ENCODE measurements at regions not wholly inside any gene's neighbourhood (a gene's known extent, or its start where the extent isn't known, plus 50 kb on each side); places are given as distances from the start of the nearest gene placed in this dataset.
"Not testable (repeated sequence)": the region's sequence is repeated elsewhere in the genome, so short reads cannot be mapped to it uniquely, and the experiment has no call there.

DNA sequence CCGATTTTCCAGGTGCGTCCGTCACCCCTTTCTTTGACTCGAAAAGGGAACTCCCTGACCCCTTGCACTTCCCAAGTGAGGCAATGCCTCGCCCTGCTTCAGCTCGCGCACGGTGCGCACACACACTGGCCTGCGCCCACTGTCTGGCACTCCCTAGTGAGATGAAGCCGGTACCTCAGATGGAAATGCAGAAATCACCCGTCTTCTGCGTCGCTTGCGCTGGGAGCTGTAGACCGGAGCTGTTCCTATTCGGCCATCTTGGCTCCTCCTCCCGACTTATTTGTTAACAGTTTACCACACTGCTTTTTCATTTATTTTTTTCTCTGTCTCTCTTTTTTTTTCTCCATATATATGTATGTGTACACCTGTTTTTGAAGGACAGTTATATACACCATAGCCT, 112.2 kb downstream of the MAD2L1 start:
- H3K27ac ChIP-seq; H3K4me3 ChIP-seq; H3K36me3 ChIP-seq; H3K9me3 ChIP-seq (replicated peaks); H3K27me3 ChIP-seq; H3K4me1 ChIP-seq; DNase-seq: not testable (repeated sequence)

GRCh38 chr4:119946359-119946758, 120.3 kb downstream of the MAD2L1 start:
- H3K27ac ChIP-seq: no peak overlapping the region
- H3K27me3 ChIP-seq: no peaks in the 10 kb centered on the region
- H3K36me3 ChIP-seq: no peaks in the 10 kb centered on the region
- H3K4me1 ChIP-seq: no peaks in the 10 kb centered on the region
- no peak overlapping the region for H3K4me3 ChIP-seq
- H3K9me3 ChIP-seq (replicated peaks): no peaks in the 10 kb centered on the region
- DNase-seq: no peak

DNA sequence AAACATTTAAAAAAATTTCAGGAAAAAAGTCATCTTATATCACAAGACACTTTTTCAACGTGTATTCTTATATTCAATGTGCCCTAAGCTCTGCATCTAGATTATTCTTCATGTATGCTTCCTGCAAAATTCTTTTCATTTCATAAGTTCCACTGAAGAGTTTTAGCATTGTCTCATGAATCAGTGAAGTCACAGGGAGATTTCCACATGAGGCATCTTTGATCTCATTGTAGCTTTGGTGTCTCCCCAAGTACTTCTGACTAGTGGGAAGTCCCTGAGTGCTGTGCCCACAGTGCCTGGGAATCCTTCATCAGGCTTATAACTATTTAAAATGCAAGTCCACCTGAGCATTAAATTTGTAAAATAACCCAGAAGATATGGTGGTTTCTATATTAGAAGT, 123.8 kb downstream of the MAD2L1 start:
- Histone ChIP-seq H3K27me3 (no peaks in the 10 kb centered on the region), H3K36me3 (no peaks in the 10 kb centered on the region), H3K4me3 (no peak overlapping the region), H3K9me3 (replicated peaks) (no peaks in the 10 kb centered on the region), H3K4me1 (no peaks in the 10 kb centered on the region), H3K27ac (no peak overlapping the region)
- no peak for DNase-seq

GRCh38 chr4:119940557-119940956, 126.1 kb downstream of the MAD2L1 start:
- no peaks in the 10 kb centered on the region for H3K9me3 ChIP-seq (replicated peaks)
- H3K4me3 ChIP-seq: no peak overlapping the region
- H3K4me1 ChIP-seq: no peaks in the 10 kb centered on the region
- no peak overlapping the region for H3K27ac ChIP-seq
- H3K27me3 ChIP-seq: no peaks in the 10 kb centered on the region
- DNase-seq: no peak
- H3K36me3 ChIP-seq: no peaks in the 10 kb centered on the region

DNA sequence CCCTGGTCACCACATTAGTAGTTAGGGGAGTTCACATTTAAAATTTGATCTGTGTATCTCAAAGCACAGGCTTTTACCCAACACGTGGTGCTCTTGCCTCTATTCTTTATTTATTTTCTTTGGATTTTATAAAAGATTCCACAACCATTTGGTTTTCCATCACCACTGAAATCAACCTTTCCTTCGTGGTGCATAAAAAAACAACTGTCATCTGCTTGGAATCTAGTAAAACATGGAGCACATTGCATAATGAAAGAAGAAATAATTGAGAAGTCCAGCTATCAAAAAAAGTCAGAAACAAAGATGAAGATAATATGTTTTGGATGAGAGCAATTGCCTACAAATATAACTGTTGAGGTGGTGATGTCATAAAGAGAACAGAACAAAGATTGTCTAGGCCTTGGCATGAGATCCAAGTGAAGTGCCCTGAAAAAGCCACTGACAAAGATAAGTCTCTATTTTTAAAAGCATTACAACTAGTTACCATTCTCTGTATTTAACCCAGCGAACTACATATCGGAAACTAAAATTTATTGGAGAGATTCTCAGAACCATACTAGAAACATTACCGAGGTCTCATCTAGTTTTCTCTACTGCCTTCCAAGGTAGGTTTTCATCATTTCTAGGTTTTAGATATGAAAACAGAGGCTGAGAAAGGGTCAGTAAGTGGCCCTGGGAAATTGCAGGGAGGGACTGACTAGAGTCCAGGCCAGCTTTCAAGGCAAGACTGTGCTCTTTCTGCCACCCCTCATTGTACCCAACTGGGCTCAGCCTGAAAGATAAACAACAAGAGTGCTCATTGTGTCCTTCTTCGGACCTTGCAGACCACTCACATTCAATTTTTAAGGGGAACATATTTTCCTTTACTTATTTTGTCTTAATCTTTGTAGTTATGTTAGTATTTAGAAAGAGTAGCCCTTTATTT, 127.3 kb downstream of the MAD2L1 start:
- Histone ChIP-seq H3K27me3 (no peaks in the 10 kb centered on the region), H3K36me3 (no peaks in the 10 kb centered on the region), H3K4me3 (no peak overlapping the region), H3K9me3 (replicated peaks) (no peaks in the 10 kb centered on the region), H3K27ac (no peak overlapping the region), H3K4me1 (no peaks in the 10 kb centered on the region)
- DNase-seq: no peak

DNA sequence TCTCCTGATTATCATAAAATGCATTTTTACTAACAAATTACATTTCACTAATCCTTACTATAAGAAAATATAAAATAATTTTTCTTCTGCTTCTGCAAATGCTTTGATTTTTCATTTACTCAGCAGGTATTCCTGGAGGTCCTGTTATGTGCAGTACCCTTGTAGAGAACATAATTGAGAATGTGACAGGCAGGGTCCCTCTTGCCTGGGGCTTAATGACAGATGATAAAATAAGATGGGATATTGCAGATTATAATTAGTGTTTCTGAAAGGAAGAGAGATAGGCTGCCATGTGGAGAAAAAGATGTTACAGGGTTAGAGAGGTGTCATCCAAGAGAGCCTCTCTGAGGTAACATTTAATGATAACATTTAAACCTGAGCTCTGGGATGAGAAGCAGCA, 128.9 kb downstream of the MAD2L1 start:
- no peak overlapping the region for H3K27ac ChIP-seq
- no peak for DNase-seq
- H3K27me3 ChIP-seq: no peaks in the 10 kb centered on the region
- no peaks in the 10 kb centered on the region for H3K4me1 ChIP-seq
- H3K36me3 ChIP-seq: no peaks in the 10 kb centered on the region
- no peak overlapping the region for H3K4me3 ChIP-seq
- no peaks in the 10 kb centered on the region for H3K9me3 ChIP-seq (replicated peaks)

- DNase-seq: no peak
- no peaks in the 10 kb centered on the region for H3K27me3 ChIP-seq
- H3K36me3 ChIP-seq: no peaks in the 10 kb centered on the region
- no peak overlapping the region for H3K4me3 ChIP-seq
- no peaks in the 10 kb centered on the region for H3K9me3 ChIP-seq (replicated peaks)
- H3K4me1 ChIP-seq: no peaks in the 10 kb centered on the region
- no peak overlapping the region for H3K27ac ChIP-seq
Measured at GRCh38 chr4:119933606-119934005, 133.0 kb downstream of the MAD2L1 start.

- Histone ChIP-seq H3K4me1 (no peaks in the 10 kb centered on the region), H3K36me3 (no peaks in the 10 kb centered on the region), H3K9me3 (replicated peaks) (no peaks in the 10 kb centered on the region), H3K27me3 (no peaks in the 10 kb centered on the region), H3K4me3 (no peak overlapping the region), H3K27ac (no peak overlapping the region)
- no peak for DNase-seq
Measured at GRCh38 chr4:119932277-119932676, 134.4 kb downstream of the MAD2L1 start.

DNA sequence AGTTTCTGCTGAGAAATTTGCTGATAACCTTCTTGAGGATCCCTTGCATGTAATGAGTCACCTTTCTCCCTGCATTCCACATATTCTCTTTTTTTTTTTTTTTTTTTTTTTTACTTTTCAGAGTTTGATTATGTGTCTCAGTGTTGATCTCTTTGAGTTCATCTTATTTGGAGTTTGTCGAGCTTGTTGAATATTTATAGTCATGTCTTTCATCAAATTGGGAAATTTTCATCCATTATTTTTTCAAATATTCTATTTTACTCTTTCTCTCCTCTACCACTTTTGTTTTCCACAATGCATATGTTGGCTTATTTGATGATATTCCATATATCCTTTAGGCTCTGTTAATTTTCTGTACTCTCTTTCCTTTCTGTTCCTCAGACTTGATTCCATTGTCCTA, 136.1 kb downstream of the MAD2L1 start:
- no peak overlapping the region for H3K27ac ChIP-seq

GRCh38 chr4:119921830-119922229, 144.8 kb downstream of the MAD2L1 start:
- Histone ChIP-seq H3K4me1 (no peaks in the 10 kb centered on the region), H3K4me3 (no peak overlapping the region), H3K27ac (no peak overlapping the region), H3K27me3 (no peaks in the 10 kb centered on the region), H3K9me3 (replicated peaks) (no peaks in the 10 kb centered on the region), H3K36me3 (no peaks in the 10 kb centered on the region)
- no peak for DNase-seq

More for the DNA sequence above, 136.1 kb downstream of the MAD2L1 start:
- Histone ChIP-seq H3K4me1 (no peaks in the 10 kb centered on the region), H3K9me3 (replicated peaks) (no peaks in the 10 kb centered on the region), H3K27me3 (no peaks in the 10 kb centered on the region), H3K36me3 (no peaks in the 10 kb centered on the region), H3K4me3 (no peak overlapping the region)
- DNase-seq: no peak

GRCh38 chr4:119906277-119906676, 160.4 kb downstream of the MAD2L1 start:
- H3K4me1 ChIP-seq: no peaks in the 10 kb centered on the region
- H3K4me3 ChIP-seq: no peak overlapping the region
- no peak overlapping the region for H3K27ac ChIP-seq
- no peaks in the 10 kb centered on the region for H3K27me3 ChIP-seq
- H3K9me3 ChIP-seq (replicated peaks): peaks cover 4% of the 10 kb centered on the region
- no peaks in the 10 kb centered on the region for H3K36me3 ChIP-seq
- DNase-seq: no peak

DNA sequence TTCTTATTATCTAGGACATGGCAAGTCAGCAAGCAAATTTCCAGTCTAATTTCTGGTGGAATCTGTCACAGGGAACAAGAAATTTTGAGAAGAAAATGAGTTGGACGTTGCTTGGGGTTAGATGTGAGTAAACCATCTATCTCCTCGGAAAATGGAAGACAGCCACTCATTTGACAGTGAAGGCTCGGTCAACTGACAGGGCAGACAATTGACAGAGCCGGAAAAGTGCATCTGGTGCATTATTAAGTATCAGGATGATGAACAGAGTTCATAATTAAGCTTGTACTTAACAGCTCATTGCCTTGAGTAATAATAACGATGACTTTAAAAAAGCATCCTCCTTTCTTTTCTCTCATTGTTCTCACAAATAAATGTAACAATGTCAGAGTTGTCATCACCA, 168.4 kb downstream of the MAD2L1 start:
- no peak overlapping the region for H3K4me3 ChIP-seq
- no peak for DNase-seq
- no peaks in the 10 kb centered on the region for H3K4me1 ChIP-seq
- H3K9me3 ChIP-seq (replicated peaks): no peaks in the 10 kb centered on the region
- no peak overlapping the region for H3K27ac ChIP-seq
- no peaks in the 10 kb centered on the region for H3K36me3 ChIP-seq
- no peaks in the 10 kb centered on the region for H3K27me3 ChIP-seq

GRCh38 chr4:119897260-119897659, 169.4 kb downstream of the MAD2L1 start:
- no peak for DNase-seq
- H3K4me3 ChIP-seq: no peak overlapping the region
- no peaks in the 10 kb centered on the region for H3K9me3 ChIP-seq (replicated peaks)
- H3K4me1 ChIP-seq: no peaks in the 10 kb centered on the region
- no peaks in the 10 kb centered on the region for H3K36me3 ChIP-seq
- no peak overlapping the region for H3K27ac ChIP-seq
- no peaks in the 10 kb centered on the region for H3K27me3 ChIP-seq

- Histone ChIP-seq H3K27me3 (no peaks in the 10 kb centered on the region), H3K9me3 (replicated peaks) (no peaks in the 10 kb centered on the region), H3K36me3 (no peaks in the 10 kb centered on the region), H3K4me3 (no peak overlapping the region), H3K27ac (no peak overlapping the region), H3K4me1 (no peaks in the 10 kb centered on the region)
- DNase-seq: no peak
Measured at GRCh38 chr4:119894650-119895208, 171.9 kb downstream of the MAD2L1 start.

GRCh38 chr4:119873794-119874325, 192.8 kb downstream of the MAD2L1 start:
- H3K27me3 ChIP-seq: no peaks in the 10 kb centered on the region
- no peak overlapping the region for H3K27ac ChIP-seq
- no peak for DNase-seq
- H3K36me3 ChIP-seq: no peaks in the 10 kb centered on the region
- no peak overlapping the region for H3K4me3 ChIP-seq
- H3K4me1 ChIP-seq: peaks cover 4% of the 10 kb centered on the region; the same call in 1 of the 2 replicates
- H3K9me3 ChIP-seq (replicated peaks): no peaks in the 10 kb centered on the region
